GM18907 (cell line): ENCODE measurements at regions not wholly inside any gene's neighbourhood (a gene's known extent, or its start where the extent isn't known, plus 50 kb on each side); places are given as distances from the start of the nearest gene placed in this dataset.

Source experiments
- ATAC-seq: cut with Tn5 transposase; IDR thresholded peaks from one replicate; pipeline ENCODE4 v1.9.1; 2021; ENCODE audit warnings: mild to moderate bottlenecking, moderate library complexity; ENCODE audit not compliant: unreplicated experiment

GRCh38 chr3:3689601-3690375 lies 109.4 kb upstream of the LRRN1 start:
- ATAC-seq = no peak

GRCh38 chr3:3686907-3687648 lies 112.2 kb upstream of the LRRN1 start:
- ATAC-seq = no peak

- no peak for ATAC-seq
These were observed 113.5 kb upstream of the LRRN1 start for GRCh38 chr3:3685721-3686120.

- no peak for ATAC-seq
These were observed 116.0 kb upstream of the LRRN1 start for GRCh38 chr3:3683261-3683660.

DNA sequence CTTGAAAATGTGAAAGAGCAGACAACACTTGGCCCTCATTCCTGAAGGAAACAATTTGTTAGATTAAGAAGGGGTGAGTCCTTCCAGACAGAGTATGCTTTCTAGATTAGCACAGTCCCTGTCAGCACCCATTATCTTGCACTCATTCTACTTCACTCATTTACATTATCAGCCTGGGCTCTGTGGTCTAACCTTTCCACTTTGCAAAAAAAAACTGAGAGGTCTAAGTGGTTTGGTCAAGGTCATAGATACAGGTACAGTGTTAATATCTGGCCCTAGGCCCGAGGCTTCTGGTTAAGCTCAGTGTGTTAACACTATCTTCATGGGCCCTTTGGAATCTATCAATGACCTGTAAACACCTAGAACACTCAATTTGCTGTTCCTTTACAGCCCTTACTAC lies 123.4 kb upstream of the LRRN1 start:
- no peak for ATAC-seq

GRCh38 chr3:3675186-3675585 lies 124.0 kb upstream of the LRRN1 start:
- ATAC-seq = no peak

DNA sequence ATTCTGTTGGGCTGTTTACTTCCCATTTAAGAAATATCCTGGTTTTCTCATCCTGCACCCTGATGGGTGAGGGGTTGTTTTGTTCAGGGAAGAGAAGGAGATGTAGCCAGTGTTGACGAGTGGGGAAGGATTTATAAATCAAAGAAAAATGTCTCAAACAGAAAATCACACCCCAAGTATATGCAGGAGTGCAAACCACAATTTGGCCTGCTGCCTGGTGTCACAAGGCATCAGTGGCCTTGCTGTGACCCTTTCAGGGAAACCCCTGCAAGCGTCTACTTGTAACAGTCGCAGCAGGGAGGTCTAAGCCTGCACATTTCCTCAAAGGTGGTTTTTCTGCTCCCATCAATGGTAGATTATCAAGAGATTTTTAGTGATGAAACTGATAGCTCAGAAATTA lies 132.6 kb upstream of the LRRN1 start:
- ATAC-seq = peak; percentile 99

- peak; percentile 73 for ATAC-seq
These were observed 133.1 kb upstream of the LRRN1 start for GRCh38 chr3:3665961-3666640.

DNA sequence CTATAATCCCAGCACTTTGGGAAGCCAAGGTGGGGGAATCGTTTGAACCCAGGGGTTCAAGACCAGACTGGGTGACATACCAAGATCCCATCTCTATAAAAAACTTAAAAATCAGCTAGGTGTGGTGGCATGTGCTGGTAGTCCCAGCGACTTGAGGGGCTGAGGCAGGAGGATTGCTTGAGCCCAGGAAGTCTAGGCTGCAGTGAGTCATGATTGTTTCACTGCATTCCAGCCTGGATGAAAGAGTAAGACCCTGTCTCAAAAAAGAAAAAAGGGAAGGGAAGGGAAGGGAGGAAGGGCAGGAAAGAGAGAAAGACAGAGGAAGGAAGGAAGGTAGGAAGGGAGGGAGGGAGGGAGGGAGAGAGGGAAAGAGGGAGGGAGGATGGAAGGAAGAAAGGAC lies 133.7 kb upstream of the LRRN1 start:
- ATAC-seq = no peak

GRCh38 chr3:3664935-3665334 lies 134.3 kb upstream of the LRRN1 start:
- no peak for ATAC-seq

DNA sequence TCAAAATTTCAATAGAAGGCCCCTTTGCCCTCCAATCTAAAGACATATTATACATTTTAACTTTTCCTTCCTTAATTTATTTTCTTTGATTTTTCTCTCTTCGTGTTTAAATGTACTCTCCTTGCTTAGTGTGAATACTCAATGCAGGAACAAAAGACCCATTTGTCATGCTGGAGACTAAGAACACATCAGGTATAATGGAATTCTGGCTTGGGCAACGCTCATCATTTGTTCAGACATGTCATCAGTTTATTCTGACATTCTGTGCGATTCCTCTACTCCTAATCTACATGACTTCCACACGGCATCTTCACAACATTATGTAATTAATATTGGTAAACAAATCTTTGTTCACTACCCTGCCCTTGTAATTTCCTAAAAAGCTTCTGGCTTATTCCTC lies 136.6 kb upstream of the LRRN1 start:
- ATAC-seq = no peak

DNA sequence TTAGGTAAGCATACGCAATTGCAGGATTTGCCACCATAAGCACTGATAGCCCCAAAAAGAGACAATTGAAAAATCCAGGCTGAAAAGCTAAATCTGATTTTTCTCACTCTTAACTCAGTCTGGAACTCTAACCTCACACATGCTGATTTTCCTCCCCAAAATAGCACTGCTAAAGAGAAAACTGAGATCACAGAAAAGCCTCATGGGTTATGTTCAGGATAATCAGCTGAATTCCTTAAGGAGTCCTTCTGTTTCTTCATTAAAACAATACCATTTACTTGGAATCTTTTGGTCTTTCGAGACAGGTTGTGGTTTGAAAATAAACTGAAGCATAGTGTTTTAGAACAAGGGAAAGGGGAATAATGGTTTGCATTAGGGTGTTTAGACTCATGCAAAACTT lies 144.3 kb upstream of the LRRN1 start:
- ATAC-seq = no peak

GRCh38 chr3:3648988-3649679 lies 150.1 kb upstream of the LRRN1 start:
- no peak for ATAC-seq

DNA sequence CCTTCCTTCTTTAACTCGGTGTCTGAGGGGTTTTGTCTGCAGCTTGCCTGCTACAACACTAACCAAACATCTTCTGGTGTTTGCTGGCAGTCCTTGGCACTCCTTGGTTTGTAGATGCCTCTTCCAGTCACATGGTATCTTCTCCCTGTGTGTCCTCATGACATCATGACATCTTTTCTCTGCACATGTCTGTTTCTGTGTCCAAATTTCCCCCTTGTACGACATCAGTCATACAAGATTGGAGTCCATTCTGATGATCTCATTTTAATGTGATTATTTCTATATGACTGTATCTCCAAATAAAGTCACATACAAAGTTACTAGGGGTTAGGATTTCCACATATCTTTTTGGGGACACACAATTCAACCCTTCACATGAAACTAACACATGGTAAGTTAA lies 152.3 kb upstream of the LRRN1 start:
- ATAC-seq = no peak

DNA sequence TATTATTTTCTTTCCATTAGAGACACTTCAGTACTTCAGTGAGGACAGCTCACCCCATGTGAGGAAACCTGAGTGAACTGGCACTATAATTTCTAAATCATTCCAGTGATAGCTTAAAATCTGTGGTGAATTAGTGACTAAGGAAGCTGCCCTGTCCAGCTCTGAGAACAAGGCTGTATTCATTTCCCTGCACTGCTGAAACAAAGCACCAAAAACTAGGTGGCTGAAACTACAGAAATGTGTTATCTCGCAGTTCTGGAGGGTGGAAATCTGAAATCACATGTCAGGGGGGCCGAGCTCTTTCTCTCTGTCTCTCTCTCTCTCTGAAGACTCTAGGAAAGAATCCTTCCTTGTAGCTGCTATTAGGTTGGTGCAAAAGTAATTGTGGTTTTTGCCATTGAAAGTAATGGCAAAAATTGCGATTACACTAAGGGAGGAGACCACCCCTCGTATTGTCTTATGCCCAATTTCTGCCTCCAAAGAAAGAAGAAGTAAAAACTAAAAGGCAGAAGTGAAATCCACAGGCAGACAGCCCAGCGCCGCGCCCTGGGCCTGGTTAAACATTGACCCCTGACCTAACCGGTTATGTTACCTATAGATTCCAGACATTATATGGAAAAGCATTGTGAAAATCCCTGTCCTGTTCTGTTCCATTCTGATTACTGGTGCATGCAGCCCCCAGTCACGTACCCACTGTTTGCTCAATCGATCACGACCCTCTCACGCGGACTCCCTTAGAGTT lies 153.0 kb upstream of the LRRN1 start:
- peak; percentile 87 for ATAC-seq

GRCh38 chr3:3641877-3642455 lies 157.3 kb upstream of the LRRN1 start:
- no peak for ATAC-seq

- no peak for ATAC-seq
These were observed 160.2 kb upstream of the LRRN1 start for GRCh38 chr3:3639078-3639477.

DNA sequence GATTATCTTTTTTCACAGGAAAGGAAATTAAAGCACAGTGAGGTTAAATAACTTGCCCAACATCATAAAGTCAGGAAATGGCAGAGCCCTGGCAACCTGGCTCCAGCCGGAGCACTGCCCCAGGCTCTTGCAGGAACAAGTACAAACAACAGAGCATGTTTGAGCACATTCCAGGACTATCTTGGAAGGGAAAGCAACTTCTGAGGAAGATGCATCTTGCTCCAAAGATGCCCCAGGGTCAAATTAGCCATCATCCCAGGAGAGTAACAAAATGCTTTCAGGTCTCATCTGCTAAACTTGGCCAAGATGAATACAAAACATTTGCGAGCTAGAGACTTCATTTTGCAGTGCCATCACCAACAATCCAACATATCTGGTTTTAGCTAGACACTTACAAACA lies 162.4 kb upstream of the LRRN1 start:
- no peak for ATAC-seq

DNA sequence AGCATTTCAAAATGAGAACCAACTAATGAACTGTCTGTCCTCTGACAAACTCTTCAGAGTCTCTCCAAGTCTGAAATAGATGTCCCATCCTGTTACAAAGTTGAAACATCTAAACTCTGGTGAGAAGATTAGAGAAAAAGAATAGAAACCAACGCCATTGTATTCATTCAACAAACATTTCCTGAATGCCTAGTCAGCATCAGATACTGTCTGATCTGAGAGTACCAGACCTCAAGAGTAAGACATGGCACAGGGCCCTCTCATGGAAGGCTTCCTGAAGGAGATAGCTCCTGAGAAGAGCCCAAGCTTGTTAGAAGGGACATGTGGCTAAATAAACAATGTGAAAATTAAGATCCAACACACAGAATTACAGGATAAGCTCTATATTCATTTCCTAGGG lies 164.1 kb upstream of the LRRN1 start:
- ATAC-seq = no peak

GRCh38 chr3:3634326-3634725 lies 164.9 kb upstream of the LRRN1 start:
- no peak for ATAC-seq
